NCI-H774 (cell line): ENCODE measurements at regions not wholly inside any gene's neighbourhood (a gene's known extent, or its start where the extent isn't known, plus 50 kb on each side); places are given as distances from the start of the nearest gene placed in this dataset.
A peak's percentile ranks its signal among the peaks of the same experiment; 100 is the strongest.

Source experiments
- DNase-seq: peaks from one replicate; lab custom pipeline; 2025; lab: John Stamatoyannopoulos, UW

GRCh38 chr9:119639287-119639955, 270.2 kb upstream of the BRINP1 start:
- peak; percentile 5 for DNase-seq

- DNase-seq, result no peak
These were observed 264.8 kb upstream of the BRINP1 start for GRCh38 chr9:119634006-119634405.

DNA sequence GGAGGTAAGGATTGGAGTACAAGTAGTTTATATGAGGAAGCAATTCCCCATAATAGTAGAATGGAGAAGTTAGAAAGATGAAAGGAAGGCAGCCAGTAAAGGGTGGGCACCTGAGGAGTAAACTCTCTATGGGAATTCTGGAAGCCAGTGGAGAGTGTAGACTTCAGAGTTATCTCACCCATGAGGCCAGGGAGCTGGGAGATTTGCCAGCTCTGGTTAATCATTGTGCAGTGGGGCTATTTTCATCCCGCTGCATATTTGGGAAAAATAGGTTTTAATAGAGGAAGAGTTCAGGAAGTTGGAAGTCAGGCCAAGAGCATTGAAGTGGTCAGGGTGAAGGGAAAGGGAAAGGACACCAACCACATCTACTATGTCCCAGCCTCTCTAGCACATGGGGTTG, 242.3 kb upstream of the BRINP1 start:
- no peak for DNase-seq

GRCh38 chr9:119609277-119609971, 240.2 kb upstream of the BRINP1 start:
- DNase-seq, result no peak

DNA sequence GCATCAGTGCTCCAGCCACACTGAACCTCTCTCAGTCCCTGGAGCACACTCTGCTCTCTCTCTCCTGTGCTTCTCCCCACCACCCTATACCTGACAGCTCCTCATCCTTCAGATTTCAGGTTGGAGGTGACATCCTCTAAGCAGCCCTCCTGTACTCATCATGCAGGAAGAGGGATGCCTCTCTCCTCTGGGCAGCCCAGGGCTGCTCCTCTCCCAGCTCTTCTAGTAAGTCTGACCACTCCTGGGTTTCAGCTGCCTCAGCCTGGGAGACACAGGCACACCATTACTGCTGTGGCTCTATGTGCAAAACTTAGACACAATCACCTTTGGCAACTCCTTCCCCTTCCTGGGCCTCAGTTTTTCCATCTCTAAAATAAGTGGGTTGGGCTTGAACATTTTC, 232.4 kb upstream of the BRINP1 start:
- no peak for DNase-seq

GRCh38 chr9:119597499-119597898, 228.3 kb upstream of the BRINP1 start:
- DNase-seq, result no peak

- DNase-seq, result no peak
These were observed 227.5 kb upstream of the BRINP1 start for GRCh38 chr9:119596703-119597102.

GRCh38 chr9:119588874-119589744, 219.9 kb upstream of the BRINP1 start:
- DNase-seq, result no peak

DNA sequence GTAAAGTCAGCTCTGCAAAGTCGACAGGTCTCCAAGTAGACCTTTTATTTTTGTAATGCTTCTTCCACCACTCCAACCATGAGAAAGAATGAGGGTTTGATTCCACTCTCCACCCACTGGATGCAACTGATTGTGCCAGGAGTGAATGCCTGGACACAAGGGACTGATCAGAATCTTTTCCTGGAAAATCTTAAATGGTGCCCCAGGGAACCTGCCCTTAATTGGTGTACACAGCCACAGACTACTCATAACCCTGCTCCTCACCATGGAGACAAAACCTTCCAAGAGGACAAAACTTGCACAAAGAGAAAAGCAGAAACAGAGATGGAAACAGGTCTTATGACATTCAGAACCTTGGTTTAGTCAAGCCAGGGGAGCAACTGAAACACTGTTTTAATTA, 208.6 kb upstream of the BRINP1 start:
- no peak for DNase-seq

DNA sequence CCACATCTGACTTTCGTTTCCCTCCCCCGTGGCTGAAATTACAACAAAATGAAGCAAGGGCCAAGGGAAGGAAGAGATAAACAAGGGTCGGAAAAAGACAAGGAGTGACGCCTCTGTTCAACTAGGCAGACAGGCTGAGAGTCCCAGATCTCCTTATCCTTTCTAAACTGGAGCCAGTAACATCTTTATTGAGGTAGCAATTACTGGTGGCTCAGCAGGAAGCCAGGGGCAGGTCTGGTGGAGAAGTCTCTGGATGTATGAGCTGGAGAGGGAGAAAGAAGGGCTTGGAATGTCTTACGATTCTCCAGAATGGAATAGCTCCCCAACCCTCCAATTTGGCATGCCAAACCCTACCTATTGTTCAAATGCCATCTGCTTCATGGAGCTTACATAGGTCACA, 190.8 kb upstream of the BRINP1 start:
- no peak for DNase-seq

DNA sequence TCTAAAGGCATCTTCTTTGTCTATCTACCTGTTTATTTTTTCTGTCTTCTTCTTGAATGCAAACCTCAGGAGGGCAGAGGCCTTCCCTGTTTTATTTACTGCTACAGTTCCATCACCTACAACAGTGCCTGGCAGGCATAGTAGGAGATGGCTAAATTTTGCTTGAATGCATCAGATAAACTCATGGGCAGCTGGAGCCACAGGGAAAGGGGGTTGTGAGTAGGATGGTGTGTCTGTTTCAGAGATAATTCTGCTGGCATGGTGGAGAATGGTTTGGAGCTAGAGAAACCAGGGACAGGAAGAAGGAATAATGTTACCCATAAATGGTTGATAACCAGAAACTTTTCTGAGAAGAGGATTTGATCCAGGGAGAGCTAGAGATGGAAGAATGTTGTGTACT, 189.8 kb upstream of the BRINP1 start:
- no peak for DNase-seq

DNA sequence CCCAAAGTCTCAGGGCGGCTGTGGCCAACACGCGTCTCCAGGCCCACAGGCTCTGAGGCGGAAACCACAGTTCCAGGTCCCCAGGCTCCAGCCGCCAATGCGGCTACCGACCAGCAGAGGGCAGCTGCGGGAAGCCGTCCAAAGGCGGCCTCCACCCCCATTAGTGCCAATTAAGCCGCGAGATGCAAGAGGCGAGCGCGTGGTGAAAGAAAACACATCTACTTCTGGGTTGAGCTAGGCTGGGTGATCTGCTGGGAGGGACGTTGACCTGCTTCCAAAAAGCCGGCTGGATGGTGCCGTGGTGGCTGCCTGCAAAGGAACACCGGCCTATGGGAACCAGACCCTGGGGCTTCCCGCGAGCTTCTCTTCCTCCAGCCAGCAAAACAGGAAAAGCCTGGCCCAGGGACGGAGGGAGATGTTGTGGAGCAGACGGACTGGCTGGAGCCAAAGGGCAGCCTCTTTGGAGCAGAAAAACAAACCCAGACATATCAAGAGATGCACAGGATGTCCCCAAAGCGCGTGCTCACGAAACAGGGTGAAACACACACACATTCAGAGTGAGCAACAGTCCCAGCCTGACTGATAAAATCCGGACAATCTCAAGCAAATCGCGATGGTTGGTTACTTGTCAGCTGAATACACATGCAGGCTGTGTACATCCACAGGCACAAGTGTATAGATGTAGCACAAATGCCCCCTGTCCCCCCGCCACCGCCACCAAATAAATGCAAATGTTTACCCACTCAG, 187.1 kb upstream of the BRINP1 start:
- DNase-seq, result peak; percentile 91

DNA sequence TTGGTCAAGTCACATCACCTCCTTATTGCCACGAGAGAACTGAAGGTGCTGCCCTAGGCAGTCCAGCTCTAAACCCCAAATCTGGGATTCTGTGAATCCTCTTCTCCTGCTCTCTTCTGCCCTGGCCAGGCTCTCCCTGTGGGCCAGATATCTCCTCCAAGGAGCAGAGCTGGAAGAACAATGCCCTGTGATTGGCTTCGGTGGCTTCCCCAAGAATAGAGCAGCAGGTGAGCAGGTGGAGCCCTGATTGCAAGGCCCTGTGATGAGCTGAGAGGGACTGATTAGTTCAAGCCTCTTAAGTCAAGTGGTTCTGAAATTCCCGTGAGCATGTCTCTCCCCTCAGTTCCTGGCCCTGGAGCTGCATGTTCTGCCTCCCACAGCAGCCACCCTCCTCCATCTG, 175.3 kb upstream of the BRINP1 start:
- DNase-seq, result no peak

DNA sequence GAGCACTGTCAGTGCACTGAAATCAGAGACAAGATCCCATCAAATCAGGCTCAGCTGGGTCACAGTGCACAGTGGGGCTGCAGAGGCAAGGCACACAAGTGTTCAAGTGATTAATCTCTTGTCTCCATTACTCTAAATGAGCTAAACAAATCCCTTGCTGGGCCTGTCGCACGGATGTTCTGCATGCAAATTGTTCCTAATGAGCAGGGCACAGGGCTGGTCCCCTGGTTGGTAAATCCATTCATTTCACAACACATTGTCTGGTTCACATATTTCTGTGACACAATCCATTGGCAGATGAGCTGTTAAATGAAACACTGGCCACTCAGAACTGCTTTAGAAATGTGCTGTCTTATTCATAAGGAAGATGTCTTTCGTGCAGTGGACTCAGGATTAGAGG, 167.9 kb upstream of the BRINP1 start:
- DNase-seq, result no peak

DNA sequence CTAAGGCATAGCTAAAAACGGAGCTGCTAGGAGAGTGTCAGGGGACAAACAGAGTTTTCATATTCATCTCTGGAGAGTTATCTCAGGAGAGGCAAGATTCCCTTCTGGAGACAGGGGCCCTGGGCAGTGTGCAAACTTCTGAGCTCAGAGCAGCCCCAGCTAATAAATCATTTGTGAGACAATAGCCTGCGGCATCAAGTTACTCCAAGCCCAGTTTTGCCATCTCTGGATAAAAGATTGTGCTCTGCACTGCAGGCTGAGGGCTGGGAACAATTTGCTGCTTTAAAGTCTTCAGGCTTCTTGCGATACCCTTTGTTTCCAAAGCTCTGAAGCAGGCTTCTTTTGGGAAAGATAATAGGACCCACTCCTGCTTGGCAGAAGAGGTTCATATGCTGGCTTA, 164.3 kb upstream of the BRINP1 start:
- peak; percentile 1 for DNase-seq

DNA sequence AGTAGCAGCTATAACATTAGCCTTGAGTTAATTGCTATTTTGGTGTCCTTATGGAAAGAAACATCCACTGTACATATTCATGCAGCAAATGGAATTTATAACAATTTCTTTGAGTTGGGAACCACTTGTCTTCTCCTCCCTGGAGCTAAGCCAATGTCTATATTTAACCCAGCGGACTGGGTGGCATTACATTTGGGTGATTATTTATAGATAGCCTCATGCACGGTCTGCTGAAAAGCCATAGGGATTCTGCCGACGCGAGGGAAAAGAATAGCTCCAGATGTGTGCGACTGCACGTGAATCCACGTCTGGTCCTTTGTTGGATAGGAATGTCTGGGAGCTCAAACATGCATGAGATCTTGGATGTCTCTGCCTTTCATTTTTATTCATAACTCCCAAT, 157.5 kb upstream of the BRINP1 start:
- DNase-seq, result no peak

- no peak for DNase-seq
These were observed 154.3 kb upstream of the BRINP1 start for GRCh38 chr9:119523508-119523907.

DNA sequence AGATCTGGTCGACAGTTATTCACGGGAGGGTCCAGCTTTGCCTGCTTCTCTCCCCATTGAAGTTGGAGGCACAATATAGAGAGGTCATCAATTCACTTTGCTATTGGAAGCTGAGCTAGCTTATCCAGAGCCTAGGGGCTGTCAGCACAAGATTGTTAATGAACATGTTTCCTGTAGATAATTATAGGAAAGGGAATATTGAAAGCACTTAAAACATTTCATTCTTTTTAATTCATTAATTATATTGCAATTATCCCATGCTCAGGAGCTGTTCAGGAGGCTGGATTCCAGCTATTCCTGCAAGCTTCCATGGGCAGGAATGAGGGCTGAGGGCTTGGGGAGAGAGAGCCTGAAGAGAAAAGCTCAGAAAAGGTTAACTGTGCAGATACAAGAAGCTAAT, 153.1 kb upstream of the BRINP1 start:
- no peak for DNase-seq

DNA sequence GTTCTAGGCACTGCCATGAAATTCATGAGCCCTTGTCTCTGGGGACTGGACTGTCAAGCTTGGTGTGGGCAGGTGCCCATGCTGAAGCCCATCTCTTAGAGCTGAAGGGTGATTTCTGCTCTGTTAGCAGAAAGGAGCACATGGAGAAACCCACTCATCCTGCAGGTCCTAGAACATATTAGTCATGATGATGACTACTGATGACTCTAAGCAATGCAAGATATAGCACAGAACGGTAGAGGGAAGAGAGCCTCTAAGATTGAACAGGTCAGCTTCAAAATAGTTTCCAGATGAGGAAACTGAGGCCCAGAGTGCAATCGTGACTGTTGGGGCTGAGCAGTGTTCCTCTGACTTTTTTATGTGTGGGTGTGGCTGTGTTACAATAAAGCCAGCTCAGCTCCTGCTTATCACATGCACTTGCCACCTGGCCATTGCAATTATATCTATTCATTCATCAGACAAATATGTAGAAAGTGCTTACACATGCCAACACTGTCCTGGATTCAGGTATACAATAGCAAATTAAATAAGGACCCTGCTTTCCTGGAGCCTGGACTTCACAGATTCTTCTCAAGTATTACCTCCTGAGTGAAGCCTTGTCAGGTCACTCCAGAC, 140.2 kb upstream of the BRINP1 start:
- DNase-seq, result no peak

DNA sequence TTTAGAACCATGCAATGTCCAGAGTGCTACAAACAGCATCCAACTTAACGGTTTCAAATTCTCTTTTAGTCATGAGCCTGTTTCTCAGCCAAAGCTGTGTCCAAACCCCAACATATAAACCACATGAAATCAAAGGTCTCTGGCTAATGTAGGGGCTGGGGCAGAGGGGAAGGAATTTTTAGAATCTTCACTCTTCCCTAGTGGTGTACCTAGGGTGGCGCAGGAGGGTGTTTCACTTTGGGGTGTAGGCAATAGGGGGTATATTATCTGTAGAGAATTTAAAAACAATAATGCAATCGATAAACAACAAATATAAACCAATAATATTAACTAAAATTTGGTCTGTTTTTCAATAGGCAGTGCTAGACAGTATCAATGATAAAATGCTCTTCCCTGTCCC, 132.1 kb upstream of the BRINP1 start:
- DNase-seq, result no peak

- DNase-seq, result no peak
These were observed 131.0 kb upstream of the BRINP1 start for GRCh38 chr9:119500072-119500771.
